ENCODE measurements at regions not wholly inside any gene's neighbourhood (a gene's known extent, or its start where the extent isn't known, plus 50 kb on each side); places are given as distances from the start of the nearest gene placed in this dataset.

GRCh38 chr15:39029741-39030140 lies 465.1 kb upstream of the RASGRP1 start:
- no peaks in the 10 kb centered on the region for H3K4me1 ChIP-seq (ENCODE audit: insufficient read depth, low read length)
- peaks cover 4% of the 10 kb centered on the region for H3K27me3 Mint-ChIP-seq
- no peak for DNase-seq
- no peaks in the 10 kb centered on the region for H3K9me3 ChIP-seq (ENCODE audit: control insufficient read depth in 1 of 2, insufficient read depth in 1 of 2, low read length in 2 of 2)
- CTCF ChIA-PET = no interaction called here
- H3K27ac Mint-ChIP-seq = no peak overlapping the region
- no peaks in the 10 kb centered on the region for H3K27me3 ChIP-seq (ENCODE audit: control insufficient read depth in 1 of 2, insufficient read depth in 2 of 2, low read length in 2 of 2)
- intact Hi-C loops (cut with DNase I, micrococcal nuclease) = no loop called here
- H3K27ac ChIP-seq (ENCODE audit: low read depth in 1 of 2, low read length in 2 of 2) = no peak overlapping the region
- H3K36me3 Mint-ChIP-seq (ENCODE audit: low read depth) = no peaks in the 10 kb centered on the region
- ATAC-seq (ENCODE audit: poor library complexity) = no peak
- POLR2A ChIA-PET = no interaction called here
- H3K4me1 Mint-ChIP-seq (ENCODE audit: low read depth) = no peaks in the 10 kb centered on the region
- no peaks in the 10 kb centered on the region for H3K36me3 ChIP-seq (ENCODE audit: insufficient read depth, low read length)
- no peak for TF ChIP-seq CTCF (IDR thresholded peaks at IDR 0.05)
- no peak overlapping the region for H3K4me3 ChIP-seq (ENCODE audit: low read length)
- no peaks in the 10 kb centered on the region for H3K9me3 Mint-ChIP-seq
- no peak overlapping the region for H3K4me3 Mint-ChIP-seq

DNA sequence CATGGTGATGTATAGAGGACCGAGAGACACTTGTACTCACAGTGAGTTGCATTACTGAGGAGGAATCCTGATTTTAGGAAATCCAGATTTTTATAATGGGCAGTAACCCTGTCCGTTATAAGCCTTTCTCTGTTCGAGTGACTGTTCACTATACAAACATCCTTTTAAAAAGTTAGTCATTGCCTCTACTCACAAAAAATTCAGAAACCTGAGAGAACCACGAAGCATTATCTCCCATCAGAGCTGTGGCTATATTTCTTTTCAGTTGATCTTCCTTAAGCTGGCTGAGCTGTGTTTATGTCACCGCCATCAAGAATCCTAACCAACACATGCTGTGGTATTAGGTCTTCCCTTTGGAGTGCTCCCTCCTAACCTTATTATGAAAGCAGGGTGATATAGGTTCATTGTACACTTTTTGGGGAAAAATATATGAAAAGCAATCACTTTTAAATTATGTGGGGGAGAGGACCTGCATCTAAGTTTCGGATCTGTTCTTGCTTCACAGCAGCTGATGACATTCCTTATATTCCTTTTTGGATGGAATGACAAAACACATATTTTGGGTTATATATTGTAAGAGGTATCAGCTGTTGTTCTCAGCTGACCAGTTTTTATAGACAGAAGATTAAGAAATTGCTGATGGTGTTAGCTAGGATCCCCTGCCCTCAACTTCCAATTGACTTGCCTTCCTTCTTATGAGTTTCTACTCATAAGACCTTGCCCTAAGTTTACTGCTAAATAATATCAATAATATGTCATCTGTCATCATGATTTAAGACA lies 465.9 kb upstream of the RASGRP1 start:
- no peaks in the 10 kb centered on the region for H3K36me3 Mint-ChIP-seq (ENCODE audit: low read depth)
- H3K4me1 Mint-ChIP-seq (ENCODE audit: low read depth) = no peaks in the 10 kb centered on the region
- no peak overlapping the region for H3K27ac ChIP-seq (ENCODE audit: low read depth in 1 of 2, low read length in 2 of 2)
- no peaks in the 10 kb centered on the region for H3K36me3 ChIP-seq (ENCODE audit: insufficient read depth, low read length)
- intact Hi-C loops (cut with DNase I, micrococcal nuclease) = no loop called here
- no peak overlapping the region for H3K27ac Mint-ChIP-seq
- H3K4me3 ChIP-seq (ENCODE audit: low read length) = no peak overlapping the region
- DNase-seq (no peak), ATAC-seq (ENCODE audit: poor library complexity) (no peak)
- POLR2A ChIA-PET = no interaction called here
- TF ChIP-seq CTCF (IDR thresholded peaks at IDR 0.05) = no peak
- H3K4me1 ChIP-seq (ENCODE audit: insufficient read depth, low read length) = no peaks in the 10 kb centered on the region
- no peak overlapping the region for H3K4me3 Mint-ChIP-seq
- H3K9me3 ChIP-seq (ENCODE audit: control insufficient read depth in 1 of 2, insufficient read depth in 1 of 2, low read length in 2 of 2) = no peaks in the 10 kb centered on the region
- CTCF ChIA-PET = no interaction called here
- H3K27me3 Mint-ChIP-seq = peaks cover 4% of the 10 kb centered on the region
- H3K9me3 Mint-ChIP-seq = no peaks in the 10 kb centered on the region
- no peaks in the 10 kb centered on the region for H3K27me3 ChIP-seq (ENCODE audit: control insufficient read depth in 1 of 2, insufficient read depth in 2 of 2, low read length in 2 of 2)

DNA sequence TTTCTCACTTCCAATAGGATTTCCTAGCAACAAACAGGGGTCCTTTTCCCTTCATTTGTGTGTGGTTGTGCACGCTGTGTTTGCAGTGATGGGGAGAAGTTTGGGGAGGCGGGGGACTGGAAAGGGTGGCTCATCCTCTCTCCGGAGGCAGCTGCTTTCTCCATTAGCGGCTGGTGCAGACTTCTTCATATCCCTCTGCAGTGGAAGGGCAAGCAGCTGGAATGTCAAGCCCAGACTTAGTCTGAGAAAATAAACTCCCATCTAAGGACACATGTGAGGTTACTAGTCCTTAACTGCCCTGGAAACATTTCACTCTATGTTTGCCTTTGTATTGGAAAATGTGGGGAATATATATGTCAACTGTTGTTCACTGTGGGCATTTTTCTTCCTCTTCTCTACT lies 467.0 kb upstream of the RASGRP1 start:
- ChIA-PET CTCF (no interaction called here), POLR2A (no interaction called here)
- no peaks in the 10 kb centered on the region for H3K27me3 ChIP-seq (ENCODE audit: control insufficient read depth in 1 of 2, insufficient read depth in 2 of 2, low read length in 2 of 2)
- no peaks in the 10 kb centered on the region for H3K4me1 ChIP-seq (ENCODE audit: insufficient read depth, low read length)
- DNase-seq = no peak
- Mint-ChIP-seq H3K4me1 (ENCODE audit: low read depth) (no peaks in the 10 kb centered on the region), H3K27ac (no peak overlapping the region), H3K27me3 (peaks cover 4% of the 10 kb centered on the region), H3K36me3 (ENCODE audit: low read depth) (no peaks in the 10 kb centered on the region), H3K4me3 (no peak overlapping the region), H3K9me3 (no peaks in the 10 kb centered on the region)
- H3K9me3 ChIP-seq (ENCODE audit: control insufficient read depth in 1 of 2, insufficient read depth in 1 of 2, low read length in 2 of 2) = no peaks in the 10 kb centered on the region
- intact Hi-C loops (cut with DNase I, micrococcal nuclease) = no loop called here
- no peak for ATAC-seq (ENCODE audit: poor library complexity)
- H3K4me3 ChIP-seq (ENCODE audit: low read length) = no peak overlapping the region
- no peak for TF ChIP-seq CTCF (IDR thresholded peaks at IDR 0.05)
- no peak overlapping the region for H3K27ac ChIP-seq (ENCODE audit: low read depth in 1 of 2, low read length in 2 of 2)
- H3K36me3 ChIP-seq (ENCODE audit: insufficient read depth, low read length) = no peaks in the 10 kb centered on the region

All from CD4-positive, alpha-beta T cell (primary cell).